GM12878 (cell line): ENCODE measurements at regions not wholly inside any gene's neighbourhood (a gene's known extent, or its start where the extent isn't known, plus 50 kb on each side); places are given as distances from the start of the nearest gene placed in this dataset.

Experiments used
- ATAC-seq: fragments of 200-7000 bp; cut with Tn5 transposase; 3 replicates; pipeline ENCODE4 v1.9.1; 2020; ENCODE audit warnings: mild to moderate bottlenecking, moderate library complexity
- BruUV-seq: library from RNA; stranded (reverse); fragments of 400-500 nt; replicated peaks from 2 replicates; lab custom pipeline; 2021; lab: Mats Ljungman, UMichigan
- CTCF ChIA-PET: fragments of 300-600 bp; sonication (Branson Sonifier 250); formaldehyde crosslinking; extraction: SDS; loops from one replicate; lab custom pipeline; 2021; ENCODE audit warnings: inconsistent platforms; lab: Yijun Ruan, JAX
- POLR2A ChIA-PET: fragments of 350-600 bp; formaldehyde crosslinking; extraction: SDS; loops from one replicate; lab custom pipeline; 2021; ENCODE audit warnings: inconsistent platforms; lab: Charles Lee
- RAD21 ChIA-PET: fragments of 300-600 bp; sonication (Branson Sonifier 250); formaldehyde crosslinking; loops from one replicate; lab custom pipeline; 2023; ENCODE audit warnings: antibody characterized with exemption; ENCODE audit not compliant: unreplicated experiment; lab: Charles Lee
- SMC1A ChIA-PET: fragments of 300-600 bp; sonication (Branson Sonifier 250); formaldehyde crosslinking; loops from one replicate; lab custom pipeline; 2023; ENCODE audit not compliant: unreplicated experiment, uncharacterized antibody; lab: Charles Lee
- DNase-seq: peaks from one replicate; pipeline ENCODE4 v3.0.0-alpha.2; 2011; ENCODE audit warnings: low read depth, low spot score
- FAIRE-seq: peaks from 3 replicates; lab custom pipeline; 2011; peaks lifted over from hg19 to GRCh38; lab: Jason Lieb, UNC
- H2AFZ ChIP-seq: 2 replicates; pipeline ENCODE4 v1.6.0; 2011; ENCODE audit warnings: low read depth, low read length, control low read depth; ENCODE audit not compliant: control insufficient read depth
- H3K27ac ChIP-seq: 2 replicates; pipeline ENCODE4 v1.5.1; 2011; ENCODE audit warnings: control low read depth; ENCODE audit not compliant: control insufficient read depth, insufficient read depth
- H3K27me3 ChIP-seq, 2 experiments: replicated peaks in 1 of 2; 2 replicates each; pipeline versions ENCODE4 v1.6.0 to v1.6.1; 2011; ENCODE audit warnings: low read length in 1 of 2; ENCODE audit not compliant: control insufficient read depth in 2 of 2, insufficient read depth in 2 of 2
- H3K36me3 ChIP-seq, 2 experiments: 2 replicates each; pipeline ENCODE4 v1.5.1; 2011; ENCODE audit warnings: low read length in 1 of 2; ENCODE audit not compliant: control insufficient read depth in 2 of 2, insufficient read depth in 2 of 2
- H3K4me1 ChIP-seq: 2 replicates; pipeline ENCODE4 v1.6.1; 2011; ENCODE audit warnings: mild to moderate bottlenecking, low read length, moderate library complexity, mixed read lengths; ENCODE audit not compliant: control insufficient read depth, insufficient read depth
- H3K4me2 ChIP-seq: 2 replicates; pipeline ENCODE4 v1.6.0; 2011; ENCODE audit warnings: control low read depth; ENCODE audit not compliant: control insufficient read depth, insufficient read depth
- H3K4me3 ChIP-seq: fragments of 200-600 bp; sonication (generic); 2 replicates; pipeline ENCODE4 v1.5.1; 2016
- H3K79me2 ChIP-seq: 2 replicates; pipeline ENCODE4 v1.6.0; 2011; ENCODE audit warnings: low read length; ENCODE audit not compliant: control insufficient read depth, insufficient read depth
- H3K9ac ChIP-seq: 2 replicates; pipeline ENCODE4 v1.8.0; 2011; ENCODE audit warnings: low read length, control low read depth, mixed read lengths; ENCODE audit not compliant: control insufficient read depth, insufficient read depth
- H3K9me3 ChIP-seq: replicated peaks from 3 replicates; pipeline ENCODE4 v1.5.1; 2011; ENCODE audit warnings: mild to moderate bottlenecking, low read length; ENCODE audit not compliant: control insufficient read depth, insufficient read depth
- H4K20me1 ChIP-seq: 2 replicates; pipeline ENCODE4 v1.6.0; 2011; ENCODE audit not compliant: control insufficient read depth, insufficient read depth
- BHLHE40 ChIP-seq, 2 experiments: fragments of 450-650 bp in 1 of 2; IDR thresholded peaks; 2 replicates each; pipeline ENCODE4 v1.6.1; 2011 to 2017; ENCODE audit warnings: low read depth in 2 of 2, borderline replicate concordance in 1 of 2, improper control_type of control experiment in 1 of 2, low read length in 1 of 2, mild to moderate bottlenecking in 1 of 2
- CBX3 ChIP-seq: fragments of 200-600 bp; sonication (generic); IDR thresholded peaks from 2 replicates; pipeline ENCODE4 v1.6.1; 2016; ENCODE audit warnings: low read depth, borderline replicate concordance
- DPF2 ChIP-seq: fragments of 450-650 bp; IDR thresholded peaks from 2 replicates; pipeline ENCODE4 v1.6.1; 2017; ENCODE audit warnings: mild to moderate bottlenecking
- EGR1 ChIP-seq, 2 experiments: IDR thresholded peaks; 1 replicate in 1 of 2; 2 replicates in 1 of 2; pipeline ENCODE4 v1.6.1; 2011 to 2012; ENCODE audit warnings: low read depth in 2 of 2, low read length in 2 of 2, borderline replicate concordance in 1 of 2, mild to moderate bottlenecking in 1 of 2, moderate library complexity in 1 of 2
- GATAD2B ChIP-seq: fragments of 450-650 bp; conservative IDR thresholded peaks from 2 replicates; pipeline ENCODE4 v1.6.1; 2017; ENCODE audit warnings: low read depth, mild to moderate bottlenecking, moderate library complexity
- WRNIP1 ChIP-seq: IDR thresholded peaks from 2 replicates; pipeline ENCODE4 v1.6.1; 2011; ENCODE audit warnings: low read depth, low read length, improper control_type of control experiment, borderline replicate concordance
- ZNF24 ChIP-seq: fragments of 450-650 bp; IDR thresholded peaks from 2 replicates; pipeline ENCODE4 v1.6.1; 2017; ENCODE audit warnings: antibody characterized with exemption, mild to moderate bottlenecking
- WGBS: methylation state at CpG from one replicate; pipeline ENCODE4 v1.1.6; 2016; ENCODE audit warnings: low lambda C conversion rate; ENCODE audit not compliant: insufficient replicate concordance, insufficient coverage; ENCODE audit errors: missing lambda C conversion rate; 5-methylcytosine and 5-hydroxymethylcytosine counted together
- in situ Hi-C: fragments of 300-500 bp; cut with MboI; formaldehyde crosslinking; loops from 9 replicates; pipeline ENCODE4 v1.14.3; 2018; ENCODE audit warnings: mixed read lengths
- intact Hi-C: fragments of 100-400 bp; cut with micrococcal nuclease; formaldehyde crosslinking; loops from one replicate; pipeline ENCODE4 v1.14.2; 2022; ENCODE audit not compliant: unreplicated experiment
- TF ChIP-seq, protein P1 (sequence below): fragments of 450-650 bp; IDR thresholded peaks from 2 replicates; pipeline ENCODE4 v1.6.1; 2017; ENCODE audit warnings: mild to moderate bottlenecking
- TF ChIP-seq, protein P2 (sequence below): fragments of 450-650 bp; formaldehyde crosslinking; IDR thresholded peaks from 2 replicates; pipeline ENCODE4 v1.5.0; 2022; ENCODE audit warnings: mild to moderate bottlenecking, missing genetic modification characterization
- TF ChIP-seq, protein P3 (sequence below): fragments of 450-650 bp; IDR thresholded peaks from 2 replicates; pipeline ENCODE4 v1.6.1; 2016; ENCODE audit warnings: mild to moderate bottlenecking, moderate library complexity, borderline replicate concordance

- Histone ChIP-seq H3K4me3 (no peak overlapping the region), H3K27me3 (no peaks in the 10 kb centered on the region), H3K4me2 (no peak overlapping the region), H3K36me3 (no peaks in the 10 kb centered on the region), H3K4me1 (no peaks in the 10 kb centered on the region), H3K27ac (no peak overlapping the region), H3K79me2 (no peaks in the 10 kb centered on the region), H3K9ac (no peak overlapping the region)
- FAIRE-seq, result no peak
- BruUV-seq, result no TSS peak
- in situ Hi-C loops, result no loop called here
- no peak for ATAC-seq
- TF ChIP-seq EGR1 (IDR thresholded peaks at IDR 0.05; ENCODE audit: borderline replicate concordance in 1 of 2, low read depth in 2 of 2, low read length in 2 of 2) (no peak), GATAD2B (no peak), DPF2 (no peak), ZNF24 (no peak), CBX3 (no peak), BHLHE40 (IDR thresholded peaks at IDR 0.05; ENCODE audit: borderline replicate concordance in 1 of 2, low read depth in 2 of 2, low read length in 1 of 2) (no peak), WRNIP1 (no peak)
- TF ChIP-seq, protein P1, sequence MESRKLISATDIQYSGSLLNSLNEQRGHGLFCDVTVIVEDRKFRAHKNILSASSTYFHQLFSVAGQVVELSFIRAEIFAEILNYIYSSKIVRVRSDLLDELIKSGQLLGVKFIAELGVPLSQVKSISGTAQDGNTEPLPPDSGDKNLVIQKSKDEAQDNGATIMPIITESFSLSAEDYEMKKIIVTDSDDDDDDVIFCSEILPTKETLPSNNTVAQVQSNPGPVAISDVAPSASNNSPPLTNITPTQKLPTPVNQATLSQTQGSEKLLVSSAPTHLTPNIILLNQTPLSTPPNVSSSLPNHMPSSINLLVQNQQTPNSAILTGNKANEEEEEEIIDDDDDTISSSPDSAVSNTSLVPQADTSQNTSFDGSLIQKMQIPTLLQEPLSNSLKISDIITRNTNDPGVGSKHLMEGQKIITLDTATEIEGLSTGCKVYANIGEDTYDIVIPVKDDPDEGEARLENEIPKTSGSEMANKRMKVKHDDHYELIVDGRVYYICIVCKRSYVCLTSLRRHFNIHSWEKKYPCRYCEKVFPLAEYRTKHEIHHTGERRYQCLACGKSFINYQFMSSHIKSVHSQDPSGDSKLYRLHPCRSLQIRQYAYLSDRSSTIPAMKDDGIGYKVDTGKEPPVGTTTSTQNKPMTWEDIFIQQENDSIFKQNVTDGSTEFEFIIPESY, result no peak
- TF ChIP-seq, protein P2, sequence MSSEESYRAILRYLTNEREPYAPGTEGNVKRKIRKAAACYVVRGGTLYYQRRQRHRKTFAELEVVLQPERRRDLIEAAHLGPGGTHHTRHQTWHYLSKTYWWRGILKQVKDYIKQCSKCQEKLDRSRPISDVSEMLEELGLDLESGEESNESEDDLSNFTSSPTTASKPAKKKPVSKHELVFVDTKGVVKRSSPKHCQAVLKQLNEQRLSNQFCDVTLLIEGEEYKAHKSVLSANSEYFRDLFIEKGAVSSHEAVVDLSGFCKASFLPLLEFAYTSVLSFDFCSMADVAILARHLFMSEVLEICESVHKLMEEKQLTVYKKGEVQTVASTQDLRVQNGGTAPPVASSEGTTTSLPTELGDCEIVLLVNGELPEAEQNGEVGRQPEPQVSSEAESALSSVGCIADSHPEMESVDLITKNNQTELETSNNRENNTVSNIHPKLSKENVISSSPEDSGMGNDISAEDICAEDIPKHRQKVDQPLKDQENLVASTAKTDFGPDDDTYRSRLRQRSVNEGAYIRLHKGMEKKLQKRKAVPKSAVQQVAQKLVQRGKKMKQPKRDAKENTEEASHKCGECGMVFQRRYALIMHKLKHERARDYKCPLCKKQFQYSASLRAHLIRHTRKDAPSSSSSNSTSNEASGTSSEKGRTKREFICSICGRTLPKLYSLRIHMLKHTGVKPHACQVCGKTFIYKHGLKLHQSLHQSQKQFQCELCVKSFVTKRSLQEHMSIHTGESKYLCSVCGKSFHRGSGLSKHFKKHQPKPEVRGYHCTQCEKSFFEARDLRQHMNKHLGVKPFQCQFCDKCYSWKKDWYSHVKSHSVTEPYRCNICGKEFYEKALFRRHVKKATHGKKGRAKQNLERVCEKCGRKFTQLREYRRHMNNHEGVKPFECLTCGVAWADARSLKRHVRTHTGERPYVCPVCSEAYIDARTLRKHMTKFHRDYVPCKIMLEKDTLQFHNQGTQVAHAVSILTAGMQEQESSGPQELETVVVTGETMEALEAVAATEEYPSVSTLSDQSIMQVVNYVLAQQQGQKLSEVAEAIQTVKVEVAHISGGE, result no peak
- TF ChIP-seq, protein P3, sequence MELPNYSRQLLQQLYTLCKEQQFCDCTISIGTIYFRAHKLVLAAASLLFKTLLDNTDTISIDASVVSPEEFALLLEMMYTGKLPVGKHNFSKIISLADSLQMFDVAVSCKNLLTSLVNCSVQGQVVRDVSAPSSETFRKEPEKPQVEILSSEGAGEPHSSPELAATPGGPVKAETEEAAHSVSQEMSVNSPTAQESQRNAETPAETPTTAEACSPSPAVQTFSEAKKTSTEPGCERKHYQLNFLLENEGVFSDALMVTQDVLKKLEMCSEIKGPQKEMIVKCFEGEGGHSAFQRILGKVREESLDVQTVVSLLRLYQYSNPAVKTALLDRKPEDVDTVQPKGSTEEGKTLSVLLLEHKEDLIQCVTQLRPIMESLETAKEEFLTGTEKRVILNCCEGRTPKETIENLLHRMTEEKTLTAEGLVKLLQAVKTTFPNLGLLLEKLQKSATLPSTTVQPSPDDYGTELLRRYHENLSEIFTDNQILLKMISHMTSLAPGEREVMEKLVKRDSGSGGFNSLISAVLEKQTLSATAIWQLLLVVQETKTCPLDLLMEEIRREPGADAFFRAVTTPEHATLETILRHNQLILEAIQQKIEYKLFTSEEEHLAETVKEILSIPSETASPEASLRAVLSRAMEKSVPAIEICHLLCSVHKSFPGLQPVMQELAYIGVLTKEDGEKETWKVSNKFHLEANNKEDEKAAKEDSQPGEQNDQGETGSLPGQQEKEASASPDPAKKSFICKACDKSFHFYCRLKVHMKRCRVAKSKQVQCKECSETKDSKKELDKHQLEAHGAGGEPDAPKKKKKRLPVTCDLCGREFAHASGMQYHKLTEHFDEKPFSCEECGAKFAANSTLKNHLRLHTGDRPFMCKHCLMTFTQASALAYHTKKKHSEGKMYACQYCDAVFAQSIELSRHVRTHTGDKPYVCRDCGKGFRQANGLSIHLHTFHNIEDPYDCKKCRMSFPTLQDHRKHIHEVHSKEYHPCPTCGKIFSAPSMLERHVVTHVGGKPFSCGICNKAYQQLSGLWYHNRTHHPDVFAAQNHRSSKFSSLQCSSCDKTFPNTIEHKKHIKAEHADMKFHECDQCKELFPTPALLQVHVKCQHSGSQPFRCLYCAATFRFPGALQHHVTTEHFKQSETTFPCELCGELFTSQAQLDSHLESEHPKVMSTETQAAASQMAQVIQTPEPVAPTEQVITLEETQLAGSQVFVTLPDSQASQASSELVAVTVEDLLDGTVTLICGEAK, result no peak
- TF ChIP-seq, all 136 proteins: peak for 0
- 47% methylated on average over 2 of the region's 2 CpGs for WGBS
- ChIA-PET RAD21 (no interaction called here), CTCF (no interaction called here), SMC1A (no interaction called here), POLR2A (no interaction called here)
- Histone ChIP-seq H3K9me3 (no peaks in the 10 kb centered on the region; the same call in 2 of the 3 replicates), H4K20me1 (no peaks in the 10 kb centered on the region), H2AFZ (no peak overlapping the region)
- DNase-seq, result no peak
- intact Hi-C loops, result no loop called here
Observed at GRCh38 chr13:37339386-37339735, 233.9 kb upstream of the CSNK1A1L start.
